ENCODE measurements at regions not wholly inside any gene's neighbourhood (a gene's known extent, or its start where the extent isn't known, plus 50 kb on each side); places are given as distances from the start of the nearest gene placed in this dataset.

GRCh38 chr2:128602699-128603101 lies 284.0 kb upstream of the HS6ST1 start:
- TF ChIP-seq CTCF (optimal IDR thresholded peaks at IDR 0.05 in 1 of 3, IDR thresholded peaks at IDR 0.05 in 1 of 3, conservative IDR thresholded peaks at IDR 0.05 in 1 of 3; ENCODE audit: extremely low read depth in 1 of 3, insufficient read depth in 2 of 3, low read length in 3 of 3) (no peak), EZH2 (IDR thresholded peaks at IDR 0.05; ENCODE audit: low read length) (no peak)
